HL-60 (cell line): ENCODE measurements at regions not wholly inside any gene's neighbourhood (a gene's known extent, or its start where the extent isn't known, plus 50 kb on each side); places are given as distances from the start of the nearest gene placed in this dataset.

Source experiments
- DNase-seq, 2 experiments: peaks; one replicate each; pipeline ENCODE4 v3.0.0-alpha.2; 2010 to 2020; ENCODE audit warnings: low read depth in 1 of 2, low spot score in 1 of 2
- H3K27ac ChIP-seq: fragments of 250-450 bp; sonication (Bioruptor Pico); replicated peaks from 2 replicates; pipeline ENCODE4 v1.5.1; 2020; ENCODE audit warnings: mild to moderate bottlenecking, moderate library complexity
- H3K27me3 ChIP-seq: fragments of 250-450 bp; sonication (Bioruptor Pico); 2 replicates; pipeline ENCODE4 v1.5.1; 2021; ENCODE audit warnings: mild to moderate bottlenecking, moderate library complexity; ENCODE audit not compliant: insufficient read depth, poor library complexity, severe bottlenecking
- H3K4me3 ChIP-seq: replicated peaks from 2 replicates; pipeline ENCODE4 v1.5.1; 2011; ENCODE audit warnings: mild to moderate bottlenecking, control low read depth, low read length; ENCODE audit not compliant: insufficient read depth
- GABPA ChIP-seq: IDR thresholded peaks from 2 replicates; pipeline ENCODE4 v1.6.1; 2012; ENCODE audit warnings: low read depth
- POLR2AphosphoS5 ChIP-seq: IDR thresholded peaks from 2 replicates; pipeline ENCODE4 v1.6.1; 2012; ENCODE audit warnings: low read depth
- SPI1 ChIP-seq: IDR thresholded peaks from 2 replicates; pipeline ENCODE4 v1.6.1; 2012; ENCODE audit warnings: low read depth, mild to moderate bottlenecking, borderline replicate concordance
- TF ChIP-seq, protein P1 (sequence below): IDR thresholded peaks from one replicate; pipeline ENCODE4 v1.5.1; 2011; ENCODE audit warnings: low read length, control low read depth, inconsistent platforms; ENCODE audit not compliant: insufficient read depth
- TF ChIP-seq, protein P2 (sequence below): IDR thresholded peaks from 2 replicates; pipeline ENCODE4 v1.6.1; 2012; ENCODE audit warnings: low read depth; ENCODE audit not compliant: insufficient replicate concordance

DNA sequence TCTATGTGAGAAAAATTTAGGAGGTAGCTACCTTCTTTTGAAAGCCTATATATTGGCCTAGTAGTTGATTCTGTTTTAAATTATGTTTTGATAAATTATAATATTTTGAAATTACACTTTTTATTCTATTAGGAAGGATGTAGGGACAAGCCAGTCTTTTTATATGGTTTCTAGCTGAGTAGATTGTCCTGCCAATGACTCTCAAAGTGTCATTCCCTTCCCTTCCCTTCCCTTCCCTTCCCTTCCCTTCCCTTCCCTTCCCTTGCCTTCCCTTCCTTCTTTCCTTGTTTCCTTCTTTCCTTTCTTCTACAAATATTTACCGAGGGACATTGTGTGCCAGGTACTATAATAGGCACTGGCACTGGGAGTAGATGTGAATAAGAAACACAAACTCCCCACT is 99.7 kb upstream of the HDAC9 start:
- no peaks in the 10 kb centered on the region for H3K27me3 ChIP-seq
- no peak for DNase-seq
- no peak overlapping the region for H3K27ac ChIP-seq
- H3K4me3 ChIP-seq: no peak overlapping the region
- TF ChIP-seq GABPA (no peak), POLR2AphosphoS5 (no peak), SPI1 (no peak)
- TF ChIP-seq, protein P1, sequence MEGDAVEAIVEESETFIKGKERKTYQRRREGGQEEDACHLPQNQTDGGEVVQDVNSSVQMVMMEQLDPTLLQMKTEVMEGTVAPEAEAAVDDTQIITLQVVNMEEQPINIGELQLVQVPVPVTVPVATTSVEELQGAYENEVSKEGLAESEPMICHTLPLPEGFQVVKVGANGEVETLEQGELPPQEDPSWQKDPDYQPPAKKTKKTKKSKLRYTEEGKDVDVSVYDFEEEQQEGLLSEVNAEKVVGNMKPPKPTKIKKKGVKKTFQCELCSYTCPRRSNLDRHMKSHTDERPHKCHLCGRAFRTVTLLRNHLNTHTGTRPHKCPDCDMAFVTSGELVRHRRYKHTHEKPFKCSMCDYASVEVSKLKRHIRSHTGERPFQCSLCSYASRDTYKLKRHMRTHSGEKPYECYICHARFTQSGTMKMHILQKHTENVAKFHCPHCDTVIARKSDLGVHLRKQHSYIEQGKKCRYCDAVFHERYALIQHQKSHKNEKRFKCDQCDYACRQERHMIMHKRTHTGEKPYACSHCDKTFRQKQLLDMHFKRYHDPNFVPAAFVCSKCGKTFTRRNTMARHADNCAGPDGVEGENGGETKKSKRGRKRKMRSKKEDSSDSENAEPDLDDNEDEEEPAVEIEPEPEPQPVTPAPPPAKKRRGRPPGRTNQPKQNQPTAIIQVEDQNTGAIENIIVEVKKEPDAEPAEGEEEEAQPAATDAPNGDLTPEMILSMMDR: no peak
- TF ChIP-seq, protein P2, sequence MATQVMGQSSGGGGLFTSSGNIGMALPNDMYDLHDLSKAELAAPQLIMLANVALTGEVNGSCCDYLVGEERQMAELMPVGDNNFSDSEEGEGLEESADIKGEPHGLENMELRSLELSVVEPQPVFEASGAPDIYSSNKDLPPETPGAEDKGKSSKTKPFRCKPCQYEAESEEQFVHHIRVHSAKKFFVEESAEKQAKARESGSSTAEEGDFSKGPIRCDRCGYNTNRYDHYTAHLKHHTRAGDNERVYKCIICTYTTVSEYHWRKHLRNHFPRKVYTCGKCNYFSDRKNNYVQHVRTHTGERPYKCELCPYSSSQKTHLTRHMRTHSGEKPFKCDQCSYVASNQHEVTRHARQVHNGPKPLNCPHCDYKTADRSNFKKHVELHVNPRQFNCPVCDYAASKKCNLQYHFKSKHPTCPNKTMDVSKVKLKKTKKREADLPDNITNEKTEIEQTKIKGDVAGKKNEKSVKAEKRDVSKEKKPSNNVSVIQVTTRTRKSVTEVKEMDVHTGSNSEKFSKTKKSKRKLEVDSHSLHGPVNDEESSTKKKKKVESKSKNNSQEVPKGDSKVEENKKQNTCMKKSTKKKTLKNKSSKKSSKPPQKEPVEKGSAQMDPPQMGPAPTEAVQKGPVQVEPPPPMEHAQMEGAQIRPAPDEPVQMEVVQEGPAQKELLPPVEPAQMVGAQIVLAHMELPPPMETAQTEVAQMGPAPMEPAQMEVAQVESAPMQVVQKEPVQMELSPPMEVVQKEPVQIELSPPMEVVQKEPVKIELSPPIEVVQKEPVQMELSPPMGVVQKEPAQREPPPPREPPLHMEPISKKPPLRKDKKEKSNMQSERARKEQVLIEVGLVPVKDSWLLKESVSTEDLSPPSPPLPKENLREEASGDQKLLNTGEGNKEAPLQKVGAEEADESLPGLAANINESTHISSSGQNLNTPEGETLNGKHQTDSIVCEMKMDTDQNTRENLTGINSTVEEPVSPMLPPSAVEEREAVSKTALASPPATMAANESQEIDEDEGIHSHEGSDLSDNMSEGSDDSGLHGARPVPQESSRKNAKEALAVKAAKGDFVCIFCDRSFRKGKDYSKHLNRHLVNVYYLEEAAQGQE: no peak

- no peak overlapping the region for H3K4me3 ChIP-seq
- no peaks in the 10 kb centered on the region for H3K27me3 ChIP-seq
- H3K27ac ChIP-seq: no peak overlapping the region
- no peak for DNase-seq
- TF ChIP-seq GABPA (no peak), SPI1 (no peak), POLR2AphosphoS5 (no peak)
- TF ChIP-seq, protein P2: no peak
- TF ChIP-seq, protein P1: no peak
These were observed 98.6 kb upstream of the HDAC9 start for GRCh38 chr7:18396953-18397352.

- DNase-seq: no peak
- TF ChIP-seq, protein P2: no peak
- TF ChIP-seq POLR2AphosphoS5: no peak
- TF ChIP-seq GABPA: no peak
- TF ChIP-seq, protein P1: no peak
- TF ChIP-seq SPI1: no peak
- no peak overlapping the region for H3K4me3 ChIP-seq
- H3K27ac ChIP-seq: no peak overlapping the region
- H3K27me3 ChIP-seq: no peaks in the 10 kb centered on the region
These were observed 95.9 kb upstream of the HDAC9 start for GRCh38 chr7:18399436-18400235.
